GM12892 (cell line): ENCODE measurements at regions not wholly inside any gene's neighbourhood (a gene's known extent, or its start where the extent isn't known, plus 50 kb on each side); places are given as distances from the start of the nearest gene placed in this dataset.

Experiments used
- DNase-seq: peaks from one replicate; pipeline ENCODE4 v3.0.0; 2011; ENCODE audit not compliant: insufficient read length
- FAIRE-seq: peaks from 2 replicates; lab custom pipeline; 2011; peaks lifted over from hg19 to GRCh38; lab: Jason Lieb, UNC
- POLR2A ChIP-seq: IDR thresholded peaks from 2 replicates; pipeline ENCODE4 v1.6.1; 2011; ENCODE audit warnings: low read depth, low read length, control low read depth
- POLR2AphosphoS5 ChIP-seq: IDR thresholded peaks from 2 replicates; pipeline ENCODE4 v1.6.1; 2011; ENCODE audit warnings: low read depth, low read length, control low read depth
- TAF1 ChIP-seq: IDR thresholded peaks from 2 replicates; pipeline ENCODE4 v1.6.1; 2011; ENCODE audit warnings: low read depth, mild to moderate bottlenecking, control low read depth, low read length, borderline replicate concordance

- TF ChIP-seq TAF1, result no peak
- no peak for TF ChIP-seq POLR2AphosphoS5
- TF ChIP-seq POLR2A, result no peak
- FAIRE-seq, result no peak
- no peak for DNase-seq
Measured at GRCh38 chr12:41903014-41903708, 241.5 kb downstream of the GXYLT1 start.

GRCh38 chr12:41899577-41899976 lies 245.1 kb downstream of the GXYLT1 start:
- DNase-seq (no peak), FAIRE-seq (no peak)
- TF ChIP-seq POLR2AphosphoS5, result no peak
- no peak for TF ChIP-seq TAF1
- TF ChIP-seq POLR2A, result no peak

- FAIRE-seq (no peak), DNase-seq (no peak)
- no peak for TF ChIP-seq POLR2A
- TF ChIP-seq POLR2AphosphoS5, result no peak
- TF ChIP-seq TAF1, result no peak
Measured at GRCh38 chr12:41897593-41897992, 247.1 kb downstream of the GXYLT1 start.

GRCh38 chr12:41893491-41893890 lies 251.2 kb downstream of the GXYLT1 start:
- TF ChIP-seq TAF1, result no peak
- DNase-seq (no peak), FAIRE-seq (no peak)

- TF ChIP-seq POLR2AphosphoS5, result no peak
- TF ChIP-seq POLR2A, result no peak
- TF ChIP-seq TAF1, result no peak
- no peak for FAIRE-seq
- DNase-seq, result no peak
Measured at GRCh38 chr12:41892302-41892701, 252.4 kb downstream of the GXYLT1 start.

- no peak for FAIRE-seq
Measured at GRCh38 chr12:41891226-41891625, 253.4 kb downstream of the GXYLT1 start.

GRCh38 chr12:41888285-41888684 lies 256.4 kb downstream of the GXYLT1 start:
- DNase-seq (no peak), FAIRE-seq (no peak)
- TF ChIP-seq POLR2AphosphoS5 (no peak), POLR2A (no peak), TAF1 (no peak)

More at GRCh38 chr12:41891226-41891625, 253.4 kb downstream of the GXYLT1 start:
- no peak for DNase-seq
- TF ChIP-seq POLR2AphosphoS5 (no peak), POLR2A (no peak), TAF1 (no peak)

- FAIRE-seq (no peak), DNase-seq (no peak)
- TF ChIP-seq POLR2AphosphoS5 (no peak), POLR2A (no peak)
Measured at GRCh38 chr12:41881891-41882805, 262.5 kb downstream of the GXYLT1 start.

- no peak for FAIRE-seq
- no peak for DNase-seq
- TF ChIP-seq TAF1, result no peak
- TF ChIP-seq POLR2A, result no peak
- no peak for TF ChIP-seq POLR2AphosphoS5
Measured at GRCh38 chr12:41869432-41869831, 275.2 kb downstream of the GXYLT1 start.

- DNase-seq (no peak), FAIRE-seq (no peak)
- TF ChIP-seq POLR2A (no peak), TAF1 (no peak), POLR2AphosphoS5 (no peak)
Measured at GRCh38 chr12:41866878-41867430, 277.7 kb downstream of the GXYLT1 start.

GRCh38 chr12:41856228-41856627 lies 288.4 kb downstream of the GXYLT1 start:
- DNase-seq, result no peak
- TF ChIP-seq POLR2A, result no peak
- no peak for TF ChIP-seq TAF1
- TF ChIP-seq POLR2AphosphoS5, result no peak
- FAIRE-seq, result no peak
